Esophagus (tissue), 2 donors: ENCODE measurements at regions not wholly inside any gene's neighbourhood (a gene's known extent, or its start where the extent isn't known, plus 50 kb on each side); places are given as distances from the start of the nearest gene placed in this dataset.

Experiments
- H3K27ac ChIP-seq, 2 donors: one replicate each; pipeline ENCODE4 v1.5.1; 2013; ENCODE audit warnings: low read depth in 2 of 2, mild to moderate bottlenecking in 2 of 2, inconsistent platforms in 1 of 2, low read length in 1 of 2, moderate library complexity in 1 of 2
- H3K27me3 ChIP-seq, 2 donors: one replicate each; pipeline ENCODE4 v1.6.1; 2013; ENCODE audit warnings: low read length in 2 of 2, control low read depth in 1 of 2, mild to moderate bottlenecking in 1 of 2; ENCODE audit not compliant: insufficient read depth in 2 of 2, control insufficient read depth in 1 of 2
- H3K36me3 ChIP-seq, 2 donors: one replicate each; pipeline ENCODE4 v1.6.1; 2013; ENCODE audit warnings: low read length in 1 of 2; ENCODE audit not compliant: control insufficient read depth in 2 of 2, insufficient read depth in 2 of 2
- H3K4me1 ChIP-seq, 2 donors: one replicate each; pipeline ENCODE4 v1.6.1; 2013; ENCODE audit warnings: low read length in 1 of 2; ENCODE audit not compliant: control insufficient read depth in 2 of 2, insufficient read depth in 2 of 2
- H3K4me3 ChIP-seq, 2 donors: one replicate each; pipeline ENCODE4 v1.5.1; 2013; ENCODE audit warnings: low read length in 2 of 2, mild to moderate bottlenecking in 2 of 2, low read depth in 1 of 2, moderate library complexity in 1 of 2
- H3K9me3 ChIP-seq, 2 donors: one replicate each; pipeline ENCODE4 v1.6.1; 2013; ENCODE audit warnings: mild to moderate bottlenecking in 2 of 2, low read depth in 1 of 2, low read length in 1 of 2, moderate library complexity in 1 of 2; ENCODE audit not compliant: control insufficient read depth in 2 of 2, insufficient read depth in 1 of 2
- WGBS, 2 donors: extraction: QIAGEN DNeasy Blood & Tissue Kit; methylation state at CpG; one replicate each; pipeline ENCODE4 v1.1.7; 2013; 5-methylcytosine and 5-hydroxymethylcytosine counted together
- donor health status: healthy with polysubstance abuse.
- donor health status: Bipolar disorder and iron deficiency.

- H3K4me1 ChIP-seq = no peaks in the 10 kb centered on the region
- 65 to 66% methylated on average over 4 of the region's 4 CpGs for WGBS, 2 donors
These were observed 83.6 kb downstream of the TMEM100 start for GRCh38 chr17:55639096-55639495.

GRCh38 chr17:55635253-55635914 is 87.3 kb downstream of the TMEM100 start:
- Histone ChIP-seq H3K27ac (no peak overlapping the region), H3K9me3 (no peaks in the 10 kb centered on the region), H3K4me1 (no peaks in the 10 kb centered on the region), H3K27me3 (peaks cover 0 to 2% of the 10 kb centered on the region in 2 donors), H3K36me3 (no peaks in the 10 kb centered on the region), H3K4me3 (no peak overlapping the region)
- WGBS, 2 donors = 36 to 42% methylated on average over 5 of the region's 5 CpGs

More at GRCh38 chr17:55639096-55639495, 83.6 kb downstream of the TMEM100 start:
- H3K36me3 ChIP-seq = no peaks in the 10 kb centered on the region
- H3K27ac ChIP-seq = no peak overlapping the region
- H3K27me3 ChIP-seq = no peaks in the 10 kb centered on the region
- H3K9me3 ChIP-seq = no peaks in the 10 kb centered on the region
- no peak overlapping the region for H3K4me3 ChIP-seq

GRCh38 chr17:55634702-55635101 is 88.0 kb downstream of the TMEM100 start:
- Histone ChIP-seq H3K27me3 (peaks cover 0 to 2% of the 10 kb centered on the region in 2 donors), H3K4me1 (no peaks in the 10 kb centered on the region), H3K27ac (no peak overlapping the region), H3K36me3 (no peaks in the 10 kb centered on the region), H3K9me3 (no peaks in the 10 kb centered on the region), H3K4me3 (no peak overlapping the region)
- WGBS, 2 donors = 75 to 76% methylated on average over 3 of the region's 3 CpGs

GRCh38 chr17:55632893-55633292 is 89.8 kb downstream of the TMEM100 start:
- H3K27me3 ChIP-seq = peaks cover 0 to 2% of the 10 kb centered on the region in 2 donors
- H3K9me3 ChIP-seq = no peaks in the 10 kb centered on the region
- no peak overlapping the region for H3K27ac ChIP-seq
- no peaks in the 10 kb centered on the region for H3K36me3 ChIP-seq
- H3K4me3 ChIP-seq = no peak overlapping the region
- 34 to 44% methylated on average over 2 of the region's 2 CpGs for WGBS, 2 donors
- H3K4me1 ChIP-seq = no peaks in the 10 kb centered on the region

- WGBS, 2 donors = 47 to 49% methylated on average over 2 of the region's 2 CpGs
- Histone ChIP-seq H3K27me3 (peaks cover 0 to 2% of the 10 kb centered on the region in 2 donors), H3K36me3 (no peaks in the 10 kb centered on the region), H3K27ac (no peak overlapping the region), H3K9me3 (no peaks in the 10 kb centered on the region), H3K4me1 (no peaks in the 10 kb centered on the region), H3K4me3 (no peak overlapping the region)
These were observed 90.4 kb downstream of the TMEM100 start for GRCh38 chr17:55632236-55632635.

GRCh38 chr17:55629995-55630394 is 92.7 kb downstream of the TMEM100 start:
- no peaks in the 10 kb centered on the region for H3K9me3 ChIP-seq
- H3K27me3 ChIP-seq = peaks cover 0 to 2% of the 10 kb centered on the region in 2 donors
- 86 to 89% methylated on average over 7 of the region's 7 CpGs for WGBS, 2 donors
- H3K36me3 ChIP-seq = no peaks in the 10 kb centered on the region
- no peaks in the 10 kb centered on the region for H3K4me1 ChIP-seq
- no peak overlapping the region for H3K4me3 ChIP-seq
- no peak overlapping the region for H3K27ac ChIP-seq

GRCh38 chr17:55625521-55625920 is 97.1 kb downstream of the TMEM100 start:
- no peaks in the 10 kb centered on the region for H3K27me3 ChIP-seq
- H3K4me3 ChIP-seq = no peak overlapping the region
- H3K4me1 ChIP-seq = no peaks in the 10 kb centered on the region
- no peak overlapping the region for H3K27ac ChIP-seq
- H3K36me3 ChIP-seq = no peaks in the 10 kb centered on the region
- H3K9me3 ChIP-seq = no peaks in the 10 kb centered on the region

GRCh38 chr17:55624772-55625433 is 97.8 kb downstream of the TMEM100 start:
- no peaks in the 10 kb centered on the region for H3K4me1 ChIP-seq
- H3K4me3 ChIP-seq = no peak overlapping the region
- no peak overlapping the region for H3K27ac ChIP-seq
- 71 to 73% methylated on average over 3 of the region's 3 CpGs for WGBS, 2 donors
- no peaks in the 10 kb centered on the region for H3K36me3 ChIP-seq
- H3K27me3 ChIP-seq = no peaks in the 10 kb centered on the region
- no peaks in the 10 kb centered on the region for H3K9me3 ChIP-seq

- H3K27me3 ChIP-seq = no peaks in the 10 kb centered on the region
- H3K27ac ChIP-seq = no peak overlapping the region
- no peaks in the 10 kb centered on the region for H3K9me3 ChIP-seq
- no peak overlapping the region for H3K4me3 ChIP-seq
- 57 to 58% methylated on average over 3 of the region's 3 CpGs for WGBS, 2 donors
- no peaks in the 10 kb centered on the region for H3K4me1 ChIP-seq
- no peaks in the 10 kb centered on the region for H3K36me3 ChIP-seq
These were observed 100.1 kb downstream of the TMEM100 start for GRCh38 chr17:55622547-55622946.

- no peaks in the 10 kb centered on the region for H3K9me3 ChIP-seq
- 72 to 82% methylated on average over 4 of the region's 4 CpGs for WGBS, 2 donors
- H3K27ac ChIP-seq = no peak overlapping the region
- no peaks in the 10 kb centered on the region for H3K36me3 ChIP-seq
- H3K4me1 ChIP-seq = no peaks in the 10 kb centered on the region
- H3K27me3 ChIP-seq = no peaks in the 10 kb centered on the region
- H3K4me3 ChIP-seq = no peak overlapping the region
These were observed 101.7 kb downstream of the TMEM100 start for GRCh38 chr17:55620945-55621344.
